H1 (cell line): ENCODE measurements at regions not wholly inside any gene's neighbourhood (a gene's known extent, or its start where the extent isn't known, plus 50 kb on each side); places are given as distances from the start of the nearest gene placed in this dataset.

Source experiments
- CTCF ChIA-PET: fragments of 300-600 bp; sonication (Branson Sonifier 250); formaldehyde crosslinking; loops from one replicate; lab custom pipeline; 2021; ENCODE audit not compliant: partially characterized antibody; lab: Charles Lee
- POLR2A ChIA-PET: fragments of 300-600 bp; sonication (Branson Sonifier 250); formaldehyde crosslinking; loops from one replicate; lab custom pipeline; 2021; ENCODE audit warnings: inconsistent platforms; ENCODE audit not compliant: partially characterized antibody; lab: Charles Lee
- DNase-seq, 2 experiments: peaks; one replicate each; pipeline versions ENCODE4 v3.0.0 to v3.0.0-alpha.2; 2010 to 2022; ENCODE audit warnings: low spot score in 2 of 2, low read depth in 1 of 2, mixed read lengths in 1 of 2
- FAIRE-seq: peaks from 2 replicates; lab custom pipeline; 2011; peaks lifted over from hg19 to GRCh38; lab: Jason Lieb, UNC
- H2AFZ ChIP-seq: 2 replicates; pipeline ENCODE4 v1.8.1; 2012; ENCODE audit warnings: low read length, inconsistent platforms
- H2AK5ac ChIP-seq: 2 replicates; pipeline ENCODE4 v1.6.1; 2013; ENCODE audit warnings: low read depth, low read length
- H2BK120ac ChIP-seq: replicated peaks from 2 replicates; pipeline ENCODE3; 2013; ENCODE audit warnings: low read depth, low read length, inconsistent platforms
- H2BK12ac ChIP-seq: 2 replicates; pipeline ENCODE4 v1.6.1; 2013; ENCODE audit warnings: low read depth, low read length
- H2BK15ac ChIP-seq: 2 replicates; pipeline ENCODE4 v1.6.1; 2013; ENCODE audit warnings: low read length
- H2BK20ac ChIP-seq: 2 replicates; pipeline ENCODE4 v1.6.1; 2013; ENCODE audit warnings: low read length
- H2BK5ac ChIP-seq: 2 replicates; pipeline ENCODE4 v1.6.1; 2013; ENCODE audit warnings: low read depth, low read length
- H3K14ac ChIP-seq: 2 replicates; pipeline ENCODE4 v1.6.1; 2013; ENCODE audit warnings: inconsistent platforms; ENCODE audit not compliant: insufficient read length
- H3K18ac ChIP-seq: 2 replicates; pipeline ENCODE4 v1.6.1; 2013; ENCODE audit warnings: low read length; ENCODE audit errors: extremely low read depth
- H3K23ac ChIP-seq: 2 replicates; pipeline ENCODE4 v1.6.1; 2013; ENCODE audit warnings: inconsistent platforms; ENCODE audit not compliant: insufficient read length
- H3K23me2 ChIP-seq: 2 replicates; pipeline ENCODE4 v1.6.1; 2013; ENCODE audit warnings: low read depth, low read length
- H3K27ac ChIP-seq: 2 replicates; pipeline ENCODE4 v1.6.1; 2011; ENCODE audit warnings: low read depth, low read length, inconsistent platforms
- H3K27me3 ChIP-seq, 4 experiments: replicated peaks in 1 of 4; 1 replicate in 1 of 4; 2 replicates in 3 of 4; pipeline versions ENCODE4 v1.6.1 to v1.8.1; 2011 to 2013; ENCODE audit warnings: low read length in 3 of 4, mild to moderate bottlenecking in 3 of 4, inconsistent platforms in 2 of 4, mixed read lengths in 2 of 4, moderate library complexity in 1 of 4; ENCODE audit not compliant: control insufficient read depth in 3 of 4, insufficient read depth in 3 of 4; ENCODE audit errors: extremely low read depth in 1 of 4
- H3K36me3 ChIP-seq, 4 experiments: 2 replicates each; pipeline versions ENCODE4 v1.6.1 to v1.8.1; 2011 to 2013; ENCODE audit warnings: mild to moderate bottlenecking in 4 of 4, low read length in 3 of 4, moderate library complexity in 2 of 4, control low read depth in 1 of 4, inconsistent platforms in 1 of 4; ENCODE audit not compliant: insufficient read depth in 4 of 4, control insufficient read depth in 2 of 4
- H3K4ac ChIP-seq: replicated peaks from 2 replicates; pipeline ENCODE3; 2013; ENCODE audit warnings: low read length, low read depth, mixed read lengths, inconsistent platforms; ENCODE audit not compliant: insufficient read length
- H3K4me1 ChIP-seq, 4 experiments: replicated peaks in 1 of 4; 1 replicate in 1 of 4; 2 replicates in 3 of 4; pipeline versions ENCODE4 v1.6.1 to v1.8.1; 2011 to 2013; ENCODE audit warnings: low read length in 3 of 4, inconsistent platforms in 2 of 4, mixed read lengths in 1 of 4; ENCODE audit not compliant: insufficient read depth in 4 of 4, control insufficient read depth in 3 of 4
- H3K4me2 ChIP-seq, 2 experiments: 2 replicates each; pipeline versions ENCODE4 v1.6.1 to v1.8.1; 2011 to 2013; ENCODE audit warnings: low read depth in 2 of 2, low read length in 2 of 2, control low read depth in 1 of 2, inconsistent platforms in 1 of 2, mild to moderate bottlenecking in 1 of 2; ENCODE audit not compliant: insufficient read depth in 1 of 2
- H3K4me3 ChIP-seq, 4 experiments: fragments of 200-600, 300-600 bp in 1 of 4; sonication (generic), shearing (Covaris generic), sonication (Bioruptor Twin) in 1 of 4; 2 replicates each; pipeline versions ENCODE4 v1.5.1 to v1.8.1; 2011 to 2016; ENCODE audit warnings: low read length in 4 of 4, low read depth in 3 of 4, control low read depth in 2 of 4, inconsistent platforms in 2 of 4, mild to moderate bottlenecking in 2 of 4, mixed read lengths in 1 of 4, moderate library complexity in 1 of 4; ENCODE audit not compliant: insufficient read depth in 2 of 4; ENCODE audit errors: extremely low read depth in 1 of 4
- H3K56ac ChIP-seq: replicated peaks from 2 replicates; pipeline ENCODE3; 2013; ENCODE audit warnings: low read depth, mild to moderate bottlenecking, mixed read lengths, low read length, inconsistent platforms; ENCODE audit not compliant: insufficient read length
- H3K79me1 ChIP-seq: 2 replicates; pipeline ENCODE4 v1.6.1; 2013; ENCODE audit warnings: low read depth, low read length, control low read depth
- H3K79me2 ChIP-seq, 2 experiments: 2 replicates each; pipeline versions ENCODE4 v1.6.1 to v1.8.1; 2012 to 2013; ENCODE audit warnings: low read length in 2 of 2, mild to moderate bottlenecking in 2 of 2, inconsistent platforms in 1 of 2; ENCODE audit not compliant: insufficient read depth in 2 of 2, control insufficient read depth in 1 of 2
- H3K9ac ChIP-seq, 4 experiments: replicated peaks in 1 of 4; 1 replicate in 1 of 4; 2 replicates in 3 of 4; pipeline versions ENCODE4 v1.6.1 to v1.8.1; 2011 to 2013; ENCODE audit warnings: low read depth in 3 of 4, low read length in 3 of 4, control low read depth in 2 of 4, mild to moderate bottlenecking in 2 of 4, moderate library complexity in 2 of 4, inconsistent platforms in 1 of 4; ENCODE audit errors: extremely low read depth in 1 of 4
- H3K9me3 ChIP-seq, 2 experiments: 2 replicates each; pipeline versions ENCODE4 v1.6.1 to v1.8.1; 2012 to 2013; ENCODE audit warnings: mild to moderate bottlenecking in 2 of 2, moderate library complexity in 2 of 2, control low read depth in 1 of 2, inconsistent platforms in 1 of 2, low read depth in 1 of 2, low read length in 1 of 2, mixed read lengths in 1 of 2; ENCODE audit not compliant: insufficient read depth in 2 of 2
- H4K20me1 ChIP-seq, 2 experiments: replicated peaks in 1 of 2; 2 replicates each; pipeline versions ENCODE3 to v1.8.1; 2011 to 2013; ENCODE audit warnings: inconsistent platforms in 2 of 2, low read length in 2 of 2, mild to moderate bottlenecking in 1 of 2; ENCODE audit not compliant: insufficient read depth in 2 of 2, control insufficient read depth in 1 of 2
- H4K5ac ChIP-seq: 2 replicates; pipeline ENCODE4 v1.6.1; 2013; ENCODE audit warnings: low read length, low read depth, mixed read lengths, inconsistent platforms; ENCODE audit not compliant: insufficient read length
- H4K8ac ChIP-seq: 2 replicates; pipeline ENCODE4 v1.8.0; 2013; ENCODE audit warnings: mild to moderate bottlenecking, moderate library complexity, low read length, inconsistent platforms; ENCODE audit not compliant: insufficient read depth; ENCODE audit errors: extremely low read depth
- H4K91ac ChIP-seq: replicated peaks from 2 replicates; pipeline ENCODE3; 2013; ENCODE audit warnings: low read length, mixed read lengths, inconsistent platforms; ENCODE audit not compliant: insufficient read length
- BACH1 ChIP-seq: IDR thresholded peaks from 2 replicates; pipeline ENCODE4 v1.6.1; 2012; ENCODE audit warnings: low read length, improper control_type of control experiment
- CHD1 ChIP-seq: IDR thresholded peaks from 2 replicates; pipeline ENCODE4 v1.6.1; 2012; ENCODE audit warnings: low read depth, low read length, improper control_type of control experiment
- CTBP2 ChIP-seq: IDR thresholded peaks from 2 replicates; pipeline ENCODE4 v1.7.0; 2011; ENCODE audit warnings: borderline replicate concordance, mild to moderate bottlenecking, moderate library complexity, mixed read lengths, low read length; ENCODE audit not compliant: insufficient read depth, insufficient read length
- JUN ChIP-seq: IDR thresholded peaks from 2 replicates; pipeline ENCODE4 v1.6.1; 2011; ENCODE audit warnings: low read depth, mild to moderate bottlenecking, improper control_type of control experiment, low read length
- NRF1 ChIP-seq: IDR thresholded peaks from 2 replicates; pipeline ENCODE4 v1.6.1; 2011; ENCODE audit warnings: mild to moderate bottlenecking, low read depth, low read length, improper control_type of control experiment
- PHF8 ChIP-seq: fragments of 200-600 bp; sonication (generic); conservative IDR thresholded peaks from 2 replicates; pipeline ENCODE4 v1.7.1; 2012; ENCODE audit warnings: low read depth, mild to moderate bottlenecking, inconsistent platforms, low read length, moderate library complexity
- RFX5 ChIP-seq: IDR thresholded peaks from 2 replicates; pipeline ENCODE4 v1.6.1; 2011; ENCODE audit warnings: low read depth, low read length, improper control_type of control experiment, borderline replicate concordance
- RNF2 ChIP-seq: fragments of 200-900, 300-1000 bp; sonication (generic); IDR thresholded peaks from 2 replicates; pipeline ENCODE4 v1.7.1; 2016; ENCODE audit warnings: borderline replicate concordance, low read depth, mild to moderate bottlenecking, antibody characterized with exemption, low read length; ENCODE audit not compliant: poor library complexity, severe bottlenecking; ENCODE audit errors: missing control alignments
- WGBS, 2 experiments: shearing (Covaris generic) in 1 of 2; methylation state at CpG; one replicate each; pipeline versions ENCODE4 v1.1.6 to v1.1.7; 2013 to 2015; ENCODE audit warnings: low lambda C conversion rate in 2 of 2, mixed read lengths in 2 of 2, inconsistent platforms in 1 of 2, low coverage in 1 of 2, missing lambda C conversion rate in 1 of 2; ENCODE audit not compliant: insufficient replicate concordance in 2 of 2, insufficient coverage in 1 of 2, insufficient read length in 1 of 2; ENCODE audit errors: extremely low coverage in 1 of 2, missing lambda C conversion rate in 1 of 2; 5-methylcytosine and 5-hydroxymethylcytosine counted together

DNA sequence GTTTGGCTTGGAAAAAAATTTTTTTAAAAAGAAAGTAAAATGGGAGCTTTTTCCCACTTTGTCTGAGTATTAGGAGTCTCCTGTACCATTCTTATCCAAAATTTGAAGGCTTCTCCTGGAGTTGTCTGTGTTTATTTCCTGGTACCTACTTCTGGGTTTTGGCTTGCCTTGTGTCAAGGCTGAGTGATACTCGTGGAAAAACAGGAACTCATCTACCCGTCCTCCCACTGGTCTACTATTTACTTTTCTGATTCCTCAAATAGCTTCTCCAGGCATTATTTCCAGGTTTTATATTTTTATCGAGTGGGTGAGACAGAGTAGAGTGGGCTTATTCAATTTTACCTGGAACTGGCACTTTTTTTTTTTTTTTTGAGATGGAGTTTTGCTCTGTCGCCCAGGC, 99.4 kb downstream of the RMI1 start:
- Histone ChIP-seq H3K9ac (no peak overlapping the region), H3K18ac (no peak overlapping the region), H3K27me3 (no peaks in the 10 kb centered on the region), H4K8ac (no peak overlapping the region), H2BK120ac (no peak overlapping the region), H3K4me2 (no peak overlapping the region), H4K20me1 (no peaks in the 10 kb centered on the region), H2AFZ (no peak overlapping the region), H3K9me3 (no peaks in the 10 kb centered on the region), H3K14ac (no peak overlapping the region), H4K91ac (no peak overlapping the region), H3K79me1 (no peaks in the 10 kb centered on the region), H3K4me3 (no peak overlapping the region), H3K36me3 (no peaks in the 10 kb centered on the region), H3K56ac (no peak overlapping the region), H3K4me1 (0 out of 7 replicates have a peak, but pooled peaks cover 0 to 2% (median 0%) of the 10 kb centered on the region in 4 experiments), H2BK20ac (no peak overlapping the region), H2BK5ac (no peak overlapping the region), H4K5ac (no peak overlapping the region), H3K79me2 (no peaks in the 10 kb centered on the region), H3K4ac (no peak overlapping the region), H3K23me2 (no peaks in the 10 kb centered on the region), H2BK12ac (no peak overlapping the region), H2AK5ac (no peak overlapping the region), H2BK15ac (no peak overlapping the region), H3K23ac (no peak overlapping the region), H3K27ac (no peak overlapping the region)
- FAIRE-seq (no peak), DNase-seq (no peak)
- ChIA-PET CTCF (interaction anchor here (0.7 to 1.7 kb wide), 2 partner anchors 13 to 101 kb away, joined by 3 to 4 read pairs; no protein-coding TSS in a partner anchor), POLR2A (no interaction called here)
- TF ChIP-seq BACH1: no peak
- no peak for TF ChIP-seq CHD1
- TF ChIP-seq PHF8: no peak
- TF ChIP-seq NRF1: no peak
- TF ChIP-seq RFX5: no peak
- no peak for TF ChIP-seq JUN
- no peak for TF ChIP-seq CTBP2
- no peak for TF ChIP-seq RNF2
- 97% methylated on average over 3 of the region's 4 CpGs; no CpG with 5 or more reads in 1 of the 2 experiments for WGBS, 2 experiments
